Cardiac muscle cell (in vitro differentiated cells and primary cell): ENCODE measurements at regions not wholly inside any gene's neighbourhood (a gene's known extent, or its start where the extent isn't known, plus 50 kb on each side); places are given as distances from the start of the nearest gene placed in this dataset.

ENCODE experiments used
- DNase-seq, 2 donors: peaks; one replicate each; pipeline versions ENCODE4 v3.0.0 to v3.0.0-alpha.2; 2010 to 2017; ENCODE audit warnings: low read depth in 1 of 2, low spot score in 1 of 2
- H3K27ac ChIP-seq: fragments of 200-600 bp; sonication (generic); 2 replicates; pipeline ENCODE4 v1.5.1; 2016
- H3K27me3 ChIP-seq: fragments of 200-600 bp; sonication (generic); 2 replicates; pipeline ENCODE4 v1.6.0; 2016; ENCODE audit warnings: control low read depth
- H3K36me3 ChIP-seq: fragments of 200-600 bp; sonication (generic); 2 replicates; pipeline ENCODE4 v1.5.1; 2016; ENCODE audit warnings: control low read depth
- H3K4me1 ChIP-seq: fragments of 200-600 bp; sonication (generic); 2 replicates; pipeline ENCODE4 v1.8.1; 2017; ENCODE audit warnings: low read depth, mild to moderate bottlenecking, mixed run types
- H3K4me3 ChIP-seq: fragments of 200-600 bp; sonication (generic); 2 replicates; pipeline ENCODE4 v1.5.1; 2016; ENCODE audit warnings: mild to moderate bottlenecking
- H3K9me3 ChIP-seq: fragments of 200-600 bp; sonication (generic); 2 replicates; pipeline ENCODE4 v1.5.1; 2017; ENCODE audit warnings: low read depth, mild to moderate bottlenecking, control low read depth
- CTCF ChIP-seq: IDR thresholded peaks from 2 replicates; pipeline ENCODE4 v1.5.1; 2012; ENCODE audit warnings: low read depth, mild to moderate bottlenecking, low read length

- H3K4me1 ChIP-seq = no peaks in the 10 kb centered on the region
- no peaks in the 10 kb centered on the region for H3K36me3 ChIP-seq
- no peaks in the 10 kb centered on the region for H3K27me3 ChIP-seq
- no peak for DNase-seq
- no peak for TF ChIP-seq CTCF
- no peaks in the 10 kb centered on the region for H3K9me3 ChIP-seq
- no peak overlapping the region for H3K4me3 ChIP-seq
- H3K27ac ChIP-seq = no peak overlapping the region
Observed at GRCh38 chr13:40197049-40197448, 469.4 kb downstream of the FOXO1 start.

- Histone ChIP-seq H3K27me3 (no peaks in the 10 kb centered on the region), H3K4me1 (no peaks in the 10 kb centered on the region), H3K27ac (no peak overlapping the region), H3K36me3 (no peaks in the 10 kb centered on the region), H3K9me3 (no peaks in the 10 kb centered on the region), H3K4me3 (no peak overlapping the region)
- TF ChIP-seq CTCF = no peak
- DNase-seq = peak; percentile 37 to 60
Observed at GRCh38 chr13:40197936-40198595, 468.4 kb downstream of the FOXO1 start.

- no peak for TF ChIP-seq CTCF
- H3K4me3 ChIP-seq = no peak overlapping the region
Observed at GRCh38 chr13:40200273-40200978, 466.0 kb downstream of the FOXO1 start.

GRCh38 chr13:40204246-40204645 lies 462.2 kb downstream of the FOXO1 start:
- Histone ChIP-seq H3K4me1 (no peaks in the 10 kb centered on the region), H3K9me3 (no peaks in the 10 kb centered on the region), H3K36me3 (no peaks in the 10 kb centered on the region), H3K4me3 (no peak overlapping the region), H3K27ac (no peak overlapping the region), H3K27me3 (no peaks in the 10 kb centered on the region)
- no peak for TF ChIP-seq CTCF
- DNase-seq = no peak

More at GRCh38 chr13:40200273-40200978, 466.0 kb downstream of the FOXO1 start:
- no peaks in the 10 kb centered on the region for H3K36me3 ChIP-seq
- H3K27ac ChIP-seq = no peak overlapping the region
- no peaks in the 10 kb centered on the region for H3K9me3 ChIP-seq
- no peaks in the 10 kb centered on the region for H3K4me1 ChIP-seq
- DNase-seq = no peak
- H3K27me3 ChIP-seq = no peaks in the 10 kb centered on the region

GRCh38 chr13:40205771-40206240 lies 460.6 kb downstream of the FOXO1 start:
- Histone ChIP-seq H3K36me3 (no peaks in the 10 kb centered on the region), H3K27me3 (no peaks in the 10 kb centered on the region), H3K9me3 (no peaks in the 10 kb centered on the region), H3K4me1 (no peaks in the 10 kb centered on the region), H3K27ac (no peak overlapping the region), H3K4me3 (no peak overlapping the region)
- DNase-seq = no peak
- no peak for TF ChIP-seq CTCF
